GM23338 (cell line): ENCODE measurements at regions not wholly inside any gene's neighbourhood (a gene's known extent, or its start where the extent isn't known, plus 50 kb on each side); places are given as distances from the start of the nearest gene placed in this dataset.

Source experiments
- ATAC-seq: fragments of 200-7000 bp; cut with Tn5 transposase; 3 replicates; pipeline ENCODE4 v1.9.1; 2020
- DNase-seq: peaks from one replicate; pipeline ENCODE4 v3.0.0-alpha.2; 2015; ENCODE audit warnings: low spot score
- H2AFZ ChIP-seq: fragments of 200-600 bp; sonication (generic); 2 replicates; pipeline ENCODE4 v1.8.0; 2016; ENCODE audit warnings: antibody characterized with exemption, mild to moderate bottlenecking, moderate library complexity
- H3F3A ChIP-seq: fragments of 200-600 bp; sonication (generic); replicated peaks from 2 replicates; pipeline ENCODE4 v1.8.0; 2017; ENCODE audit warnings: antibody characterized with exemption, mixed run types, low read depth
- H3K27ac ChIP-seq: fragments of 200-600 bp; sonication (generic); 2 replicates; pipeline ENCODE4 v1.6.1; 2016; ENCODE audit warnings: low read depth
- H3K27me3 ChIP-seq: fragments of 200-600 bp; sonication (generic); 2 replicates; pipeline ENCODE4 v1.8.0; 2016; ENCODE audit warnings: mild to moderate bottlenecking, mixed run types, moderate library complexity; ENCODE audit not compliant: insufficient read depth
- H3K36me3 ChIP-seq: fragments of 200-600 bp; sonication (generic); 2 replicates; pipeline ENCODE4 v1.8.0; 2016; ENCODE audit warnings: mild to moderate bottlenecking; ENCODE audit not compliant: insufficient read depth
- H3K4me1 ChIP-seq: fragments of 200-600 bp; sonication (generic); 2 replicates; pipeline ENCODE4 v1.8.0; 2016; ENCODE audit warnings: mild to moderate bottlenecking, moderate library complexity; ENCODE audit not compliant: insufficient read depth
- H3K4me2 ChIP-seq: fragments of 200-600 bp; sonication (generic); 2 replicates; pipeline ENCODE4 v1.7.1; 2017; ENCODE audit warnings: mixed run types
- H3K4me3 ChIP-seq: fragments of 200-600 bp; sonication (generic); 2 replicates; pipeline ENCODE4 v1.6.1; 2016; ENCODE audit warnings: mixed run types
- H3K79me2 ChIP-seq: fragments of 200-600 bp; sonication (generic); replicated peaks from 2 replicates; pipeline ENCODE4 v1.8.0; 2017; ENCODE audit warnings: mild to moderate bottlenecking; ENCODE audit not compliant: insufficient read depth
- H3K9me2 ChIP-seq: fragments of 200-600 bp; sonication (generic); 2 replicates; pipeline ENCODE4 v1.8.0; 2017; ENCODE audit not compliant: insufficient read depth
- H4K20me1 ChIP-seq: fragments of 200-600 bp; sonication (generic); replicated peaks from 2 replicates; pipeline ENCODE4 v1.8.0; 2017; ENCODE audit warnings: mild to moderate bottlenecking; ENCODE audit not compliant: insufficient read depth
- H3K27ac Mint-ChIP-seq: 2 replicates; pipeline ENCODE4 v1.8.0; 2020; ENCODE audit warnings: inconsistent platforms, mild to moderate bottlenecking, moderate library complexity, mixed read lengths
- H3K27me3 Mint-ChIP-seq: 3 replicates; pipeline ENCODE4 v1.8.0; 2022; ENCODE audit warnings: low read depth, mild to moderate bottlenecking, moderate library complexity, mixed read lengths, inconsistent platforms; ENCODE audit not compliant: insufficient read depth, poor library complexity
- H3K36me3 Mint-ChIP-seq: 3 replicates; pipeline ENCODE4 v1.8.0; 2021; ENCODE audit warnings: low read depth, mild to moderate bottlenecking, inconsistent platforms, moderate library complexity, mixed read lengths
- H3K4me1 Mint-ChIP-seq: 3 replicates; pipeline ENCODE4 v1.8.0; 2020; ENCODE audit warnings: mild to moderate bottlenecking, inconsistent platforms, mixed read lengths
- H3K4me3 Mint-ChIP-seq: 3 replicates; pipeline ENCODE4 v1.8.0; 2021; ENCODE audit warnings: moderate library complexity, mild to moderate bottlenecking, inconsistent platforms, mixed read lengths
- H3K9me3 Mint-ChIP-seq: 3 replicates; pipeline ENCODE4 v1.8.0; 2020; ENCODE audit warnings: moderate library complexity, mild to moderate bottlenecking, inconsistent platforms, mixed read lengths
- CREB1 ChIP-seq: fragments of 250-450 bp; sonication (Bioruptor Pico); IDR thresholded peaks from 2 replicates; pipeline ENCODE4 v1.5.0; 2020; ENCODE audit warnings: low read depth, mild to moderate bottlenecking, moderate library complexity
- CTCF ChIP-seq, 2 experiments: fragments of 200-600 bp in 1 of 2; sonication (generic) in 1 of 2; conservative IDR thresholded peaks; 2 replicates each; pipeline versions ENCODE4 v1.5.1 to v1.6.1; 2016 to 2017; ENCODE audit warnings: antibody characterized with exemption in 2 of 2, low read depth in 2 of 2, mild to moderate bottlenecking in 2 of 2, moderate library complexity in 1 of 2
- ETS1 ChIP-seq: IDR thresholded peaks from 2 replicates; pipeline ENCODE4 v1.6.1; 2016; ENCODE audit warnings: antibody characterized with exemption
- EZH2 ChIP-seq: fragments of 200-600 bp; sonication (generic); IDR thresholded peaks from one replicate; pipeline ENCODE4 v1.8.0; 2017; ENCODE audit warnings: antibody characterized with exemption, mild to moderate bottlenecking, low read depth; ENCODE audit not compliant: unreplicated experiment
- NANOG ChIP-seq: IDR thresholded peaks from 2 replicates; pipeline ENCODE4 v1.6.1; 2016; ENCODE audit warnings: antibody characterized with exemption, borderline replicate concordance
- POLR2AphosphoS5 ChIP-seq: IDR thresholded peaks from 2 replicates; pipeline ENCODE4 v1.6.1; 2016; ENCODE audit warnings: antibody characterized with exemption, low read depth
- STAT1 ChIP-seq: IDR thresholded peaks from one replicate; pipeline ENCODE4 v1.6.1; 2016; ENCODE audit warnings: antibody characterized with exemption; ENCODE audit not compliant: unreplicated experiment
- ZNF462 ChIP-seq: fragments of 250-450 bp; sonication (Bioruptor Pico); IDR thresholded peaks from 2 replicates; pipeline ENCODE4 v1.5.0; 2020; ENCODE audit warnings: mild to moderate bottlenecking, moderate library complexity

- TF ChIP-seq ZNF462 (CRISPR knock-in tag) (no peak), EZH2 (no peak), CTCF (conservative IDR thresholded peaks at IDR 0.05; ENCODE audit: low read depth in 2 of 2) (no peak), ETS1 (no peak)
Observed at GRCh38 chr10:131657318-131657984, 243.4 kb upstream of the PPP2R2D start (continued).

GRCh38 chr10:131657985-131658330 lies 242.8 kb upstream of the PPP2R2D start:
- H3K27ac Mint-ChIP-seq = no peak overlapping the region
- TF ChIP-seq POLR2AphosphoS5 (no peak), CREB1 (CRISPR knock-in tag) (no peak), NANOG (no peak), STAT1 (no peak)
- H3K9me3 Mint-ChIP-seq = peaks cover 14% of the 10 kb centered on the region
- peaks cover 8% of the 10 kb centered on the region for H3K36me3 Mint-ChIP-seq
- Histone ChIP-seq H3K27ac (no peak overlapping the region), H3K27me3 (no peaks in the 10 kb centered on the region), H3F3A (no peaks in the 10 kb centered on the region), H3K9me2 (no peaks in the 10 kb centered on the region), H4K20me1 (no peaks in the 10 kb centered on the region), H2AFZ (no peak overlapping the region), H3K4me3 (no peak overlapping the region), H3K4me2 (no peak overlapping the region), H3K36me3 (no peaks in the 10 kb centered on the region), H3K79me2 (no peaks in the 10 kb centered on the region), H3K4me1 (peaks cover 1% of the 10 kb centered on the region; the same call in 1 of the 2 replicates)
- DNase-seq (no peak), ATAC-seq (no peak)
- peaks cover 12% of the 10 kb centered on the region for H3K27me3 Mint-ChIP-seq
- peaks cover 18% of the 10 kb centered on the region for H3K4me1 Mint-ChIP-seq
- no peak overlapping the region for H3K4me3 Mint-ChIP-seq
